SK-N-SH (cell line): ENCODE measurements at regions not wholly inside any gene's neighbourhood (a gene's known extent, or its start where the extent isn't known, plus 50 kb on each side); places are given as distances from the start of the nearest gene placed in this dataset.

Experiments
- CTCF ChIA-PET: fragments of 300-600, 350-600 bp; formaldehyde crosslinking; extraction: SDS; loops from one replicate; lab custom pipeline; 2021; lab: Yijun Ruan, JAX
- POLR2A ChIA-PET: fragments of 350-600 bp; sonication (Branson Sonifier 250); formaldehyde crosslinking; extraction: SDS; loops from one replicate; lab custom pipeline; 2020; ENCODE audit warnings: antibody characterized with exemption, inconsistent platforms; lab: Yijun Ruan, JAX
- DNase-seq: peaks from one replicate; pipeline ENCODE4 v3.0.0; 2012
- H2AFZ ChIP-seq: fragments of 200-600 bp; sonication (generic); 2 replicates; pipeline ENCODE4 v1.8.1; 2016; ENCODE audit warnings: antibody characterized with exemption, mild to moderate bottlenecking, low read depth
- H3F3A ChIP-seq: fragments of 200-600 bp; sonication (generic); replicated peaks from 2 replicates; pipeline ENCODE3; 2016; ENCODE audit warnings: antibody characterized with exemption, mild to moderate bottlenecking; ENCODE audit not compliant: insufficient read depth
- H3K27ac ChIP-seq, 2 experiments: fragments of 200-500 bp in 1 of 2; fragments of 200-600 bp in 1 of 2; sonication (Bioruptor generic) in 1 of 2; sonication (generic), shearing (Covaris generic) in 1 of 2; 2 replicates each; pipeline versions ENCODE4 v1.5.1 to v1.6.1; 2014 to 2016; ENCODE audit warnings: low read depth in 2 of 2, inconsistent platforms in 1 of 2, low read length in 1 of 2, mild to moderate bottlenecking in 1 of 2, mixed read lengths in 1 of 2
- H3K27me3 ChIP-seq: fragments of 200-600 bp; sonication (generic), shearing (Covaris generic); 2 replicates; pipeline ENCODE4 v1.6.1; 2016; ENCODE audit warnings: mixed run types; ENCODE audit not compliant: insufficient read depth
- H3K36me3 ChIP-seq, 2 experiments: fragments of 200-500 bp in 1 of 2; fragments of 200-600 bp in 1 of 2; sonication (Bioruptor generic) in 1 of 2; sonication (generic) in 1 of 2; replicated peaks in 1 of 2; 2 replicates each; pipeline versions ENCODE3 to v1.5.1; 2014 to 2016; ENCODE audit warnings: low read length in 1 of 2, mild to moderate bottlenecking in 1 of 2; ENCODE audit not compliant: insufficient read depth in 2 of 2, control insufficient read depth in 1 of 2
- H3K4me1 ChIP-seq, 2 experiments: fragments of 200-500 bp in 1 of 2; fragments of 200-600 bp in 1 of 2; sonication (Bioruptor generic) in 1 of 2; sonication (generic), shearing (Covaris generic) in 1 of 2; 2 replicates each; pipeline versions ENCODE4 v1.5.1 to v1.6.1; 2014 to 2016; ENCODE audit warnings: low read depth in 1 of 2, low read length in 1 of 2, mixed run types in 1 of 2; ENCODE audit not compliant: insufficient read depth in 2 of 2, control insufficient read depth in 1 of 2
- H3K4me2 ChIP-seq: fragments of 200-600 bp; sonication (generic), shearing (Covaris generic); 2 replicates; pipeline ENCODE4 v1.6.1; 2017; ENCODE audit warnings: mixed run types
- H3K4me3 ChIP-seq, 2 experiments: fragments of 200-500 bp in 1 of 2; fragments of 200-600 bp in 1 of 2; sonication (Bioruptor generic) in 1 of 2; sonication (generic), shearing (Covaris generic) in 1 of 2; 2 replicates each; pipeline versions ENCODE4 v1.5.1 to v1.8.1; 2014 to 2016; ENCODE audit warnings: low read depth in 2 of 2, inconsistent platforms in 1 of 2, low read length in 1 of 2, mild to moderate bottlenecking in 1 of 2, mixed read lengths in 1 of 2, moderate library complexity in 1 of 2
- H3K79me2 ChIP-seq: fragments of 200-600 bp; sonication (generic); 2 replicates; pipeline ENCODE4 v1.8.1; 2017; ENCODE audit warnings: mild to moderate bottlenecking; ENCODE audit not compliant: insufficient read depth
- H3K9ac ChIP-seq: fragments of 200-600 bp; sonication (generic); 2 replicates; pipeline ENCODE4 v1.6.1; 2017; ENCODE audit warnings: mixed run types
- H3K9me2 ChIP-seq: fragments of 200-600 bp; sonication (generic); 2 replicates; pipeline ENCODE4 v1.6.1; 2017; ENCODE audit warnings: mixed run types
- H3K9me3 ChIP-seq: fragments of 200-600 bp; sonication (generic); 2 replicates; pipeline ENCODE4 v1.6.1; 2017; ENCODE audit warnings: mixed run types, mild to moderate bottlenecking, moderate library complexity
- H4K20me1 ChIP-seq: fragments of 200-600 bp; sonication (generic); 2 replicates; pipeline ENCODE4 v1.6.1; 2017; ENCODE audit warnings: mild to moderate bottlenecking, mixed run types; ENCODE audit not compliant: insufficient read depth
- CHD2 ChIP-seq: fragments of 150-350 bp; IDR thresholded peaks from 2 replicates; pipeline ENCODE4 v1.6.1; 2018; ENCODE audit warnings: low read length; ENCODE audit not compliant: partially characterized antibody
- ELF1 ChIP-seq: IDR thresholded peaks from 2 replicates; pipeline ENCODE4 v1.4.0; 2012
- FOXJ3 ChIP-seq: sonication (generic); formaldehyde crosslinking; IDR thresholded peaks from 2 replicates; pipeline ENCODE4 v1.5.1; 2020; ENCODE audit warnings: mild to moderate bottlenecking, missing genetic modification reagents
- JUND ChIP-seq: IDR thresholded peaks from 2 replicates; pipeline ENCODE4 v1.4.0; 2012
- MEF2A ChIP-seq: IDR thresholded peaks from 2 replicates; pipeline ENCODE4 v1.4.0; 2012; ENCODE audit warnings: low read depth, borderline replicate concordance
- MXI1 ChIP-seq: IDR thresholded peaks from 2 replicates; pipeline ENCODE4 v1.6.1; 2012; ENCODE audit warnings: mild to moderate bottlenecking, low read depth, low read length, improper control_type of control experiment
- RFX5 ChIP-seq: IDR thresholded peaks from 2 replicates; pipeline ENCODE4 v1.6.1; 2012; ENCODE audit warnings: mild to moderate bottlenecking, improper control_type of control experiment, low read length
- RXRA ChIP-seq: IDR thresholded peaks from 2 replicates; pipeline ENCODE4 v1.4.0; 2012; ENCODE audit warnings: low read depth, mild to moderate bottlenecking, borderline replicate concordance
- SMC3 ChIP-seq: IDR thresholded peaks from 2 replicates; pipeline ENCODE4 v1.6.1; 2012; ENCODE audit warnings: low read depth, low read length, improper control_type of control experiment
- TAF1 ChIP-seq: IDR thresholded peaks from 2 replicates; pipeline ENCODE4 v1.6.1; 2012; ENCODE audit warnings: low read depth, mild to moderate bottlenecking, low read length, moderate library complexity, borderline replicate concordance
- TCF12 ChIP-seq: IDR thresholded peaks from 2 replicates; pipeline ENCODE4 v1.4.0; 2012
- WGBS: methylation state at CpG from one replicate; pipeline ENCODE4 v1.1.6; 2017; ENCODE audit warnings: low lambda C conversion rate; 5-methylcytosine and 5-hydroxymethylcytosine counted together
- TF ChIP-seq, protein P1 (sequence below): IDR thresholded peaks from 2 replicates; pipeline ENCODE4 v1.4.0; 2012; ENCODE audit warnings: low read depth
- TF ChIP-seq, protein P2 (sequence below): IDR thresholded peaks from 2 replicates; pipeline ENCODE4 v1.4.0; 2012; ENCODE audit warnings: low read depth, borderline replicate concordance
- TF ChIP-seq, protein P3 (sequence below): IDR thresholded peaks from 2 replicates; pipeline ENCODE4 v1.4.0; 2012; ENCODE audit warnings: low read depth, borderline replicate concordance
- TF ChIP-seq, protein P4 (sequence below): IDR thresholded peaks from 2 replicates; pipeline ENCODE4; 2012
- TF ChIP-seq, protein P5 (sequence below): IDR thresholded peaks from 2 replicates; pipeline ENCODE4 v1.6.1; 2012; ENCODE audit warnings: mild to moderate bottlenecking, low read depth, low read length, moderate library complexity

DNA sequence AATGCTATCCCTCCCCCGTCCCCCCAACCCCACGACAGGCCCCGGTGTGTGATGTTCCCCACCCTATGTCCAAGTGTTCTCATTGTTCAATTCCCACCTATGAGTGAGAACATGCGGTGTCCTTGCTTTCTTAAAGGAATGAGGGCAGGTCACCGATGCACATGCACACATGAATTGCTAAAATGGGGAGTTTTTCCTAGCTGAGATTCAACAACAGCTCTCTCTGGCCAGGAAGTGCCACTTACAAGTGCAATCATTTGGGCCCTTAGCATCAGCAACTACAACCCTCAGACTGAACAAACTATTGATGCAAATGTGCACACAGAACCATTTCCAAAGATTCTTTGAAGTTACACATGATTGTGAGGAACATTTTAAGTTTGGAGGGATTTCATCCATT is 95.7 kb upstream of the IQCM start:
- peaks cover 4 to 7% of the 10 kb centered on the region in 2 experiments; a peak in 3 of 4 replicates for H3K4me1 ChIP-seq
- H3K9me2 ChIP-seq: no peaks in the 10 kb centered on the region
- H3K27ac ChIP-seq: no peak overlapping the region
- ChIA-PET CTCF (no interaction called here), POLR2A (no interaction called here)
- H3K36me3 ChIP-seq: no peaks in the 10 kb centered on the region
- H3K4me3 ChIP-seq: no peak overlapping the region
- DNase-seq: no peak
- no peaks in the 10 kb centered on the region for H3K9me3 ChIP-seq
- TF ChIP-seq TCF12: no peak
- TF ChIP-seq, protein P1, sequence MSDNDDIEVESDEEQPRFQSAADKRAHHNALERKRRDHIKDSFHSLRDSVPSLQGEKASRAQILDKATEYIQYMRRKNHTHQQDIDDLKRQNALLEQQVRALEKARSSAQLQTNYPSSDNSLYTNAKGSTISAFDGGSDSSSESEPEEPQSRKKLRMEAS: no peak
- TF ChIP-seq SMC3: no peak
- TF ChIP-seq JUND: no peak
- TF ChIP-seq FOXJ3 (CRISPR knock-in tag): no peak
- no peak for TF ChIP-seq MXI1
- no peaks in the 10 kb centered on the region for H3K27me3 ChIP-seq
- no peaks in the 10 kb centered on the region for H3K79me2 ChIP-seq
- H3K9ac ChIP-seq: no peak overlapping the region
- no peaks in the 10 kb centered on the region for H3F3A ChIP-seq
- H4K20me1 ChIP-seq: no peaks in the 10 kb centered on the region
- WGBS: 88% methylated on average over 5 of the region's 5 CpGs
- no peak overlapping the region for H2AFZ ChIP-seq
- no peak overlapping the region for H3K4me2 ChIP-seq

DNA sequence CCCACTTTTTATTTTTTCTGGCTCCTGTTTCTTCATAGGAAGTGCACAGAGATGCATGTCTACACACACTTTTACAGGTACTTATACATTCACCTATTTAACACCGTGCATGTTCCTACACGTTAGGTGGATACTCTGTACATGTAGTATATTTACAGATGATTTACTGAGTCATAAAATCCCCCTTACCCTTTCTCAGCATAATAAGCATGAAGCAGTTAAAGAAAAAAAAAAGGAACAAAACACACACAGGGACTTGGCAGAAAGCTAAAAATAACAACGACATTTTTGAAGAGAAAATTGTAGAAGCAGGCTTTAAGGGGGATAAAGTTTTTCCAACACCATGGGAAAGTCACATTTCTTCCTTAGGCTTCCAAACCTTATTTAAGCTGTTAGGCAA is 96.4 kb upstream of the IQCM start:
- Histone ChIP-seq H3K4me1 (peaks cover 4 to 7% of the 10 kb centered on the region in 2 experiments; a peak in 3 of 4 replicates), H3K9me3 (no peaks in the 10 kb centered on the region), H3K27ac (no peak overlapping the region), H3K27me3 (no peaks in the 10 kb centered on the region), H3K9ac (no peak overlapping the region), H3K79me2 (no peaks in the 10 kb centered on the region), H3K9me2 (no peaks in the 10 kb centered on the region), H3K4me3 (no peak overlapping the region), H3K36me3 (no peaks in the 10 kb centered on the region), H2AFZ (no peak overlapping the region), H4K20me1 (no peaks in the 10 kb centered on the region), H3F3A (no peaks in the 10 kb centered on the region), H3K4me2 (no peak overlapping the region)
- TF ChIP-seq, protein P2, sequence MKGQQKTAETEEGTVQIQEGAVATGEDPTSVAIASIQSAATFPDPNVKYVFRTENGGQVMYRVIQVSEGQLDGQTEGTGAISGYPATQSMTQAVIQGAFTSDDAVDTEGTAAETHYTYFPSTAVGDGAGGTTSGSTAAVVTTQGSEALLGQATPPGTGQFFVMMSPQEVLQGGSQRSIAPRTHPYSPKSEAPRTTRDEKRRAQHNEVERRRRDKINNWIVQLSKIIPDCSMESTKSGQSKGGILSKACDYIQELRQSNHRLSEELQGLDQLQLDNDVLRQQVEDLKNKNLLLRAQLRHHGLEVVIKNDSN: no peak
- TF ChIP-seq RXRA (no peak), TCF12 (no peak), MEF2A (no peak), CHD2 (no peak), ELF1 (no peak), TAF1 (no peak), RFX5 (no peak)
- TF ChIP-seq, protein P3, sequence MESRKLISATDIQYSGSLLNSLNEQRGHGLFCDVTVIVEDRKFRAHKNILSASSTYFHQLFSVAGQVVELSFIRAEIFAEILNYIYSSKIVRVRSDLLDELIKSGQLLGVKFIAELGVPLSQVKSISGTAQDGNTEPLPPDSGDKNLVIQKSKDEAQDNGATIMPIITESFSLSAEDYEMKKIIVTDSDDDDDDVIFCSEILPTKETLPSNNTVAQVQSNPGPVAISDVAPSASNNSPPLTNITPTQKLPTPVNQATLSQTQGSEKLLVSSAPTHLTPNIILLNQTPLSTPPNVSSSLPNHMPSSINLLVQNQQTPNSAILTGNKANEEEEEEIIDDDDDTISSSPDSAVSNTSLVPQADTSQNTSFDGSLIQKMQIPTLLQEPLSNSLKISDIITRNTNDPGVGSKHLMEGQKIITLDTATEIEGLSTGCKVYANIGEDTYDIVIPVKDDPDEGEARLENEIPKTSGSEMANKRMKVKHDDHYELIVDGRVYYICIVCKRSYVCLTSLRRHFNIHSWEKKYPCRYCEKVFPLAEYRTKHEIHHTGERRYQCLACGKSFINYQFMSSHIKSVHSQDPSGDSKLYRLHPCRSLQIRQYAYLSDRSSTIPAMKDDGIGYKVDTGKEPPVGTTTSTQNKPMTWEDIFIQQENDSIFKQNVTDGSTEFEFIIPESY: no peak
- TF ChIP-seq, protein P4, sequence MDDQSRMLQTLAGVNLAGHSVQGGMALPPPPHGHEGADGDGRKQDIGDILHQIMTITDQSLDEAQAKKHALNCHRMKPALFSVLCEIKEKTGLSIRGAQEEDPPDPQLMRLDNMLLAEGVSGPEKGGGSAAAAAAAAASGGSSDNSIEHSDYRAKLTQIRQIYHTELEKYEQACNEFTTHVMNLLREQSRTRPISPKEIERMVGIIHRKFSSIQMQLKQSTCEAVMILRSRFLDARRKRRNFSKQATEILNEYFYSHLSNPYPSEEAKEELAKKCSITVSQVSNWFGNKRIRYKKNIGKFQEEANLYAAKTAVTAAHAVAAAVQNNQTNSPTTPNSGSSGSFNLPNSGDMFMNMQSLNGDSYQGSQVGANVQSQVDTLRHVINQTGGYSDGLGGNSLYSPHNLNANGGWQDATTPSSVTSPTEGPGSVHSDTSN: no peak
- TF ChIP-seq, protein P5, sequence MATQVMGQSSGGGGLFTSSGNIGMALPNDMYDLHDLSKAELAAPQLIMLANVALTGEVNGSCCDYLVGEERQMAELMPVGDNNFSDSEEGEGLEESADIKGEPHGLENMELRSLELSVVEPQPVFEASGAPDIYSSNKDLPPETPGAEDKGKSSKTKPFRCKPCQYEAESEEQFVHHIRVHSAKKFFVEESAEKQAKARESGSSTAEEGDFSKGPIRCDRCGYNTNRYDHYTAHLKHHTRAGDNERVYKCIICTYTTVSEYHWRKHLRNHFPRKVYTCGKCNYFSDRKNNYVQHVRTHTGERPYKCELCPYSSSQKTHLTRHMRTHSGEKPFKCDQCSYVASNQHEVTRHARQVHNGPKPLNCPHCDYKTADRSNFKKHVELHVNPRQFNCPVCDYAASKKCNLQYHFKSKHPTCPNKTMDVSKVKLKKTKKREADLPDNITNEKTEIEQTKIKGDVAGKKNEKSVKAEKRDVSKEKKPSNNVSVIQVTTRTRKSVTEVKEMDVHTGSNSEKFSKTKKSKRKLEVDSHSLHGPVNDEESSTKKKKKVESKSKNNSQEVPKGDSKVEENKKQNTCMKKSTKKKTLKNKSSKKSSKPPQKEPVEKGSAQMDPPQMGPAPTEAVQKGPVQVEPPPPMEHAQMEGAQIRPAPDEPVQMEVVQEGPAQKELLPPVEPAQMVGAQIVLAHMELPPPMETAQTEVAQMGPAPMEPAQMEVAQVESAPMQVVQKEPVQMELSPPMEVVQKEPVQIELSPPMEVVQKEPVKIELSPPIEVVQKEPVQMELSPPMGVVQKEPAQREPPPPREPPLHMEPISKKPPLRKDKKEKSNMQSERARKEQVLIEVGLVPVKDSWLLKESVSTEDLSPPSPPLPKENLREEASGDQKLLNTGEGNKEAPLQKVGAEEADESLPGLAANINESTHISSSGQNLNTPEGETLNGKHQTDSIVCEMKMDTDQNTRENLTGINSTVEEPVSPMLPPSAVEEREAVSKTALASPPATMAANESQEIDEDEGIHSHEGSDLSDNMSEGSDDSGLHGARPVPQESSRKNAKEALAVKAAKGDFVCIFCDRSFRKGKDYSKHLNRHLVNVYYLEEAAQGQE: no peak
- TF ChIP-seq, protein P1: no peak
- DNase-seq: no peak
- POLR2A ChIA-PET: no interaction called here
- 62% methylated on average over 3 of the region's 3 CpGs for WGBS
- CTCF ChIA-PET: interaction anchor here (0.5 kb wide), 1 partner anchor 13 kb away, joined by 3 read pairs; no protein-coding TSS in a partner anchor
